Sciatic nerve (tissue), 2 donors: ENCODE measurements at regions not wholly inside any gene's neighbourhood (a gene's known extent, or its start where the extent isn't known, plus 50 kb on each side); places are given as distances from the start of the nearest gene placed in this dataset.

Experiments used
- ATAC-seq: fragments of 200-7000 bp; cut with Tn5 transposase; one replicate; pipeline ENCODE4 v1.9.1; 2020; ENCODE audit warnings: mild to moderate bottlenecking, moderate library complexity
- DNase-seq: peaks from one replicate; pipeline ENCODE4 v3.0.0-alpha.2; 2020; ENCODE audit warnings: low spot score
- intact Hi-C: fragments of 100-400 bp; cut with DNase I; formaldehyde crosslinking; loops from one replicate; pipeline ENCODE4 v1.14.2; 2022
- donor health status: DM: no; HTN: no; CAD: no.
- donor health status: DM: no; HTN: no; CAD: no.

DNA sequence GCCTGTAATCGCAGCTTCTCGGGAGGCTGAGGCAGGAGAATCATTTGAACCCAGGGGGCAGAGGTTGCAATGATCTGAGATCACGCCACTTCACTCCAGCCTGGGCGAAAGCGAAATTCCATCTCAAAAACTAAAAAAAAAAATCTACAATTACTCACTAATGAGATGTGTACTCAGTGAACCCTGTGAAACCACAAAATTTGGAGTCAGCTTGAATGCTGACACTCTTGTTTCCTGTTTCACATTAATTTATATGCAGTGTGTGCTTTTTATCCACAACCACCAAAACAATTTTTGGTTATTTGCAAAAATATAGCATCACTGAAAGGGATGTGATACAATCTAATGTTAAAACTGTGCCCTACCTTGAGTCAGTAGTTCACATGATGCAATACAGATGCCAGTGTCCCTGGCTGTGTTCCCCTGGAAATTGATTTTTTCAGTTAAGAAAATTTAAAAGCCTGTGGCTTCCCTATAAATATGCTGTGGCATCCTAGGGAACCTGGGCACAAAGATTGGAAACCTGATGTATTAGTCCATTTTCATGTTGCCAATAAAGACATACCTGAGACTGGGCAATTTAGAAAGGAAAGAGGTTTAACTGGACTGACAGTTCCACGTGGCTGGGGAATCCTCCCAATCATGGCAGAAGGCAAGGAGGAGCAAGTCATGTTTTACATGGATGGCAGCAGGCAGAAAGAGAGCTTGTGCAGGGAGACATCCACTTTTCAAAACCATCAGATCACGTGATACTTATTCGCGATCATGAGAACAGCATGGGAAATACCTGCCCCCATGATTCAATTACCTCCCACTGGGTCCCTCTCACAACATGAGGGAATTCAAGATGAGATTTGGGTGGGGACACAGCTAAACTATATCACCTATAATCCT lies 337.5 kb upstream of the NT5C1B start:
- DNase-seq (no peak), ATAC-seq (no peak)
- intact Hi-C loops, result no loop called here

DNA sequence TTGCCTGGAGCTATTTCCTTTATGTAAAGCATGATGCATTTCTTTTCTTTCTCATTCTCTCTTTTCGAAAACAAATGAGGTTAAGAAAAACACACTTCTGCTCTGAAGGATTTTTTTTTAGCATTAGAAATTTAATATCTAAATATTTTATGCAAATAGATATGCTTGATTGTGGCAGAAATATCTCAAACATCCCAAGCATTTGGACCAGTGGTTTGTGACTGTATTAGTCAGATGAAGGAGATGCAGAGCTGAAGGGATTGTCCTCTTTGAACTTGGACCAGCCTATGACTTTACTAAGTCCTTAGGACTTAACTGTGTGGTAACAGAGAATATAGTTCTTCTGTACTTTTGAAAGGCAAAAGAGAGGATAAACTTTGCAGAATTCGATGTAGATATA lies 335.9 kb upstream of the NT5C1B start:
- intact Hi-C loops, result no loop called here
- no peak for ATAC-seq

DNA sequence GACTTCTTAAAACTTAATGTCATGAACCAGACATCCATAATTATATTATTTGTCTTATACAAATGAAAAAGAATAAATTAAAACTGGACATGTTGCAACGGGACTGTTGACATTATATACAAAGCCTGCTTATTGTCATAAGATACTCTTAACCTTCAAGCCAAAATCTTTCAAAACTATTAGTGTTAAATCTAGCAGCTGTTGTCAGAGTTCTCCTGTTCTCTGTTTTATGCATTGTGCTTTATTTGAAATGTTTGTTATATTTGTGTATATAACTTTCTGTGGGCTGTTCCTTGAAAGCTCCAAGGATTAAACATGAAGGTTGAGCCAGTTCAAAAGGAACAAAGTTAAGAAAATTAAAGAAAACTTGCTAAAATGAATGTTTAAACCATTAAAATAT lies 335.5 kb upstream of the NT5C1B start:
- intact Hi-C loops, result no loop called here
- no peak for ATAC-seq
- no peak for DNase-seq

More for the DNA sequence above, 335.9 kb upstream of the NT5C1B start:
- no peak for DNase-seq

DNA sequence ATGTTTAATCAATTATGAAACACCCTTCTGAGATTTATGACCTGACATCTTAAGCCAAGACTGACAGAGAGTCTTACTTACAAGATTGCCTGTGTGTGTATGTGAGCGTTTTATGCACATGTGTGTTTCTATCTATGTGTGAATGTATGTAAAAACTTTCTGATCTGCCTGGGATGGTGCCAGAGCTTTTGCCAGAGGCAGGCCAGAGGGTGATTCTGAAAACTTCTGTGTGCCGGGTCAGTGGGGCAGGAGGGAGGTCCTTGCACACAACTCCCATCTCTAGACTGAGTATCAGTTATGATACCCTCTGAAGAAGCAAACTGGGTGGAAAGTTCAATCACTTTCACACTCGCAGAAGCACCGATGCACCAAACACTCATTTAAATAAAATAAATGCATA lies 335.0 kb upstream of the NT5C1B start:
- intact Hi-C loops, result no loop called here
- ATAC-seq (no peak), DNase-seq (no peak)

DNA sequence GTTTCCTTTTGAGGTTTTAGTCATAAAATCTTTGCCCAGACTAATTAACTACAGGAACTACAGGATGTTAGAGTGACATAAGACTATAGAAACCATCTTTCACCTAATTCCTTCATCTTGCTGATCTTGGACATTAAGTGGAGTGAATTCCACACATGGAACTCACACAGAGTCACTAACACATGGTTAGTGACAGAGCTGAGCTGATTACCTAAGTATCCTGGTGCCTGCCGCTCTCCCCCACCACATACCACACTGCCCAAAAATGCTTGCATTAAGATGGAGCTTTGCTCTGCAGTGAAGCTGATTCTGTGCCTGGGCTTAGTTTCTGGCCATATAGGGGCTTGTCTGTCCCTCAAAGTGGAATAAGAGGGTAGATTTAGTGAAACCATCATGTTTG lies 332.9 kb upstream of the NT5C1B start:
- ATAC-seq (no peak), DNase-seq (no peak)
- intact Hi-C loops, result no loop called here

DNA sequence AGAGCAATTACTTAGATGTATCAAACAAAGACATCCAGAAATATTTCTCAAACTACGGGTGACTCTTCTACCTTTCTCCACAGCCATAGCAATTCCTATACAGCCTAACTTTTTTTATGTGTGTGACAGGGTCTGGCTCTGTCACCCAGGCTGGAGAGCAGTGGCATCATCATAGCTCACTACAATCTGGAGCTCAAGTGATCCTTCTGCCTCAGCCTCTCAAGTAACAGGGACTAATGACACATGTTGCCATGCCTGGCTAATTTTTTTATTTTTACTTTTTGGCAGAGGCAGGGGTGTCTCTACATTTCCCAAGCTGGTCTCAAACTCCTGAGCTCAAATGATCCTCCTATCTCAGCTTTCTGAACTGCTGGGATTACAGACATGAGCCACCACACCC lies 328.9 kb upstream of the NT5C1B start:
- intact Hi-C loops, result no loop called here
- ATAC-seq, result no peak
- no peak for DNase-seq

DNA sequence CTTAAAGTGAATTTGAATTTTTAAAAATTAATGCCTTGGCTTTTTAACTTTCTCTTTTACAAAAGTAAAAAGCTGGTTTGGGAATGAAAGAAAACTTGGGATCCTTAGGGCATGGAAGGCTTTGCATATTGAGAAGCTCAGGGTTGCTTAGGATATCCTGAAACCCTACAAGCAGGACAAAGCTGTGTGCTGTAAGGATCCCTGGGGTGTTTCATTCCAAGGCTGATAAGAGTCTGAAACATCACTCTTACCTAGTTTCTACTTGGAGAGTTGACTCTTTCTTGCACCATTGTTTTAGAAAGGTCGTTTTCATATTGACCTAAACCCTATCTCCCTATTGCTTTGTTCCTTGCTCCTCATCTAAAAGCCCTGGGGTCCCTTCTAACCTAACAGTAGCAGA lies 325.9 kb upstream of the NT5C1B start:
- intact Hi-C loops, result no loop called here
- DNase-seq (no peak), ATAC-seq (no peak)

DNA sequence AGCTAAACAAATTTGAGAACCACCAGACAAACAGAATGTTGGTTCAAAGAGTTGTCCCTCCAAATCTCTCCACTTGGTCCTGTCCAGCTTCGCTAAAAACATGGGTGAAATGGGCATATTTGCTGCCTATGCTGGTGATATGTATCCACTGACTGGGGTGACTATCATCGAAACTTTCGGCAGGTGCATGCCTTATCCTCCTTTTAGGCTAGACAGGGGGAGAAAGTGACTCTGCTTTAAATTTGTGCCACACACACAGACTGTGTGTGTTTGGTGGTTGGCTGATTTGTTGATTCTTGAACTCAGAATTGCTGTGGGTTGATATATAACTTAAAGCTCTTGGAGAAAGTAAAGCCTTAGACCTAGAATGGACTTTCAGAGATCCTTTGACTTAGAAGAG lies 324.1 kb upstream of the NT5C1B start:
- DNase-seq, result no peak
- ATAC-seq, result no peak
- intact Hi-C loops, result no loop called here

DNA sequence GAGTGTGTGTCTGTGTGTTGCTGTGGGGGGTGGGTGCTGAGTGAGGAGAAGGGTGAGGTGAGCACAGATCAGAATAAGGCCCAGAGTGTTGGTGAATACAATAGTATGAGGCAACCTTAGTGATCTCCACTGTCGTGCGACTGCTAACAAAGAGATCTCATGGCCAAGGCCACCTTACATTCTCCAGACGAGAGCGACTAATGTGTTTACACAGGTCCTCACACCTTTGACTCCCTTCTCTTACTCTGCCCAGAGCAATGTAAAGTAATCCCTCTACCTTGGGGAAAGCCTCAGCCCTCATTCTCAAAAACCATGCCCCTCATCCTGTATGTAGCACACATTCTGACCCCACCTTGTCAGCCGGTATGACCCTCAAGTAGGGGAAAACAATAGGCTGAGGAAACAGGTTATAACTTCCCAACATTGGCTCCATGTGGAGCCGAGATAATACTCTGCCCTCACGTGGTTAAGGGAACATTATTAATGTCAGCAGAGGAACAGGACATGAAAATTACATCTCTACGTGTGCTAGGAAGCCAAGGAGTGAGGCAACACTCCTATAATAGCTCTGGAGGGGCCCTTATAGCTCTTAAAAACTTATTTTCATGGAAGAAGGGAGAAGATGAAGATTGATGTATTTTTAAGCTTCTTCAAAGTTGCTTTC lies 323.0 kb upstream of the NT5C1B start:
- intact Hi-C loops, result no loop called here
- DNase-seq (no peak), ATAC-seq (peak; percentile 11)

DNA sequence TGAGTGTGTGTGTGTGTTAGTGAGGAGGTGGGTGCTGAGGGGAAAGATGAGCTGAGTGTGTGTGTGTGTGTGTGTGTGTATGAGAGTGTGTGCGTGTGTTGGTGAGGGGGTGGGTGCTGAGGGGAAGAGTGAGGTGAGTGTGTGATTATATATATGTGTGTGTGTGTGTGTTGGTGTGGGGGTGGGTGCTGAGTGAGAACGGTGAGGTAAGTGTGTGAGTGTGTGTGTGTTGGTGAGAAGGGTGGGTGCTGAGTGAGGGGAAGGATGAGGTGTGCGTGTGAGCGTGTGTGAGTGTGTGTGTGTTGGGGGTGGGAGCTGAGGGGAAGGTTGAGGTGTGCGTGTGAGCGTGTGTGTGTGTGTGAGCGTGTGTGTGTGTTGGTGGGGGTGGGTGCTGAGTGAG lies 322.0 kb upstream of the NT5C1B start:
- DNase-seq (no peak), ATAC-seq (peak; percentile 24)
- intact Hi-C loops, result no loop called here

DNA sequence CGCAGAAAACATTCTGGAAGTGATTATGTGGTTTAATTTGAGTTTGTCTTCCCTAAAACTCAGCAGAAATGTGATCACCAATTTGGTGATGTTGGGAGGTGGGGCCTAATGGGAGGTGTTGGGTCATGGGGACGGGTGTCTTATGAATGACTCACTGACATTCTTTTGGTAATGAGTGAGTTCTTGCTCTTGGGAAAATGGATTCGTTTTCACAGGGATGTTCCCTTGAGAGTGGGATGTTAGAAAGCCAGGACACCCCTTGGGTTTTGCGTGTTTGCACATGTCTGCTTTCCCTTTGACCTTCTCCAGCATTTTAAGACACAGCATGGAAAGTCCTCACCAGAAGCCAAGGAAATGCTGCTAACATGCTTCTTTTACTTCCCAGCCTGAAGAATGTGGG lies 321.5 kb upstream of the NT5C1B start:
- intact Hi-C loops, result no loop called here
- ATAC-seq, result peak; percentile 59
- DNase-seq, result no peak

DNA sequence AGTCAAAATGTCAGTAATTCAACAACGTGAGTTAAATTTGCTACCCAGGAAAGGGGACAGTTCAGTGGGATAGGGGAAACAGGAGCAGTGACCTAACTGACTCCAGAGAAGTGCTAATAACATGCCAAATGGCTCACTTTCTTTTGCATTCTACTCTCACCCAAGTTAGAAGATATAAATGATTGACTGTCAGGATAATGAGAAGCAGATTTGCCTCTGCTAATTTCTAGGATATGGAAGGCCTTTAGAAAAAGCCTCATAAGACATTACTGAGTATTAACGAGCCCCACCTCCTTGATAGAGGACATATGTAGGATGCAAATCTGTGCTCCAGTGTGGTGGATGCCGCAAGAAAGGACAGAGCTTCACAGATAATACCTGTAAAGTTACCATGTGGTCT lies 318.6 kb upstream of the NT5C1B start:
- no peak for DNase-seq
- ATAC-seq, result no peak
- intact Hi-C loops, result no loop called here

DNA sequence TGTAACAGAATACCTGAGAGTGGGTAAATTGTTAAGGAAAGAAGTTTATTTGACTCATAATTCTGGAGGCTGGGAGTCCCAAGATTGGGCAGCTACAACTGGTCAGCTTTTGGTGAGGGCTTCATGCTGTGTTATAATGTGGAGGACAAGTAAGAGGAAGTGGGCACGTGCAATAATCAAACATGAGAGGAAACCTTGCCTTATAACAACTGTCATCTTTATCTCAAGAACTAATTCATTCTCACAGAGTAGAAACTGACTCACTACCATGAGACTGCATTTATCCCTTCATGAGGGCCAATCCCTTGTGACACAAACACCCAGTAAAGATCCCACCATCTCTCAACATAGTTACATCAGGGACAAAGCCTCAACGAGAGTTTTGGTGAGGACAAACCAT lies 318.1 kb upstream of the NT5C1B start:
- DNase-seq (no peak), ATAC-seq (no peak)
- intact Hi-C loops, result no loop called here

DNA sequence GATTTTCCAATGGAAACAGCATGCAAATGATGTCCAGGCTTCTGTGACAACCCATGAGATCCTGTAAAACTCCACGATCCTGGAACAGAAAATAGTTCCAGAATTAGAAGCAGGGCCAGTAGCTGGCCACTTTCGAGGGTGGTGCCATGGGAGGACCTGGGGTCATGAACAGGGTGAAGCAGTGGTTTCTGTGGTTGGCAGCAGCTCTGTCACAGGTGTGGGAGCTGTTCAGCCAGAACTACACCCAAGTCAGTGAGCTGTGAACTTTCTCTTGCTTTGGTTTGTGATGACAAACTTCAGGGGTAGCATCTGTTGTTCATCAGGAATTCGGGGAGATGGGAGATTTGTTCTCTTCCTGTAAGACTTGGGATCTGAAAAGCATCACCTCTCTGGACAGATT lies 314.4 kb upstream of the NT5C1B start:
- intact Hi-C loops, result no loop called here
- DNase-seq, result no peak
- ATAC-seq, result no peak

DNA sequence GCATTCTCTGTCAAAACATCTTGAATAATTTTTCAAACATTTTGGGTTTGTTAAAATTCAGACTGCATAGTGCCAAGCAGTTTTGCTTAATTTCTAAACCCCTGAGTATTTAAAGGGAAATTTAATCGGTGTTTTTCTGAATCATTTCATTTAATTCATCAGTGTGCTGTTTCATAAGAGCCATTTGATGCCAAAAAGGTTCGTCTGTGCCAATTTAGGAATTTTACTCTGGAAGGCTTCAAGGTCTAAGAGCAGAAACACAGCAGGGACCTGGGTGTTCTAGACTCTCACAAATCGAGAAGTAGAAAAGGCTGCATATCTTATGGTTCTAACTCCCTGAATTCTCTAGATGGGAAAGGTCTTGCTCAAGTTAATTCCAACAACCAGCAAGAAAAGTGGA lies 311.9 kb upstream of the NT5C1B start:
- DNase-seq, result no peak
- intact Hi-C loops, result no loop called here
- peak; percentile 12 for ATAC-seq

DNA sequence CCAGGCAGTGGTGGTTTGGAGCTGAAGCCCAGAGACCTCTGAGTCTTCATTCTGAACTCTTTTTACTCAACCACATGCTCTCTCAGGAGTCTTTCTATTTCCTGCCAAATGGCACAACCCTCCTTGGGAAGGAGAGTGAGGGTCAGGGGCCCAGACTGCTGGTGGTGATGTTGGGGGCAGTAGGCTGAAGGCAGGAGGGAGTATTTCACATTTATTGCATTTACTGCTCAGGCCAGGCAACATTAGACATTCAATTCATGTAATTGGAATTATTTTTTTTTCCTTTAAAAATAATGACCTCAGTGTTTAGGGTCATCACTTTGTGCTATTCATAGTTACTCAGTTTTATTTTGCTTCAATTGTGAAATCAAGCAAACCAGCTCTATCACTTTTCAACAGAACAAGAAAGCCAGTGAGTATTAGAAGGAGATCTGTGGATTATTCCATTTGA lies 311.3 kb upstream of the NT5C1B start:
- peak; percentile 92 for ATAC-seq
- peak; percentile 61 for DNase-seq
- intact Hi-C loops, result no loop called here

DNA sequence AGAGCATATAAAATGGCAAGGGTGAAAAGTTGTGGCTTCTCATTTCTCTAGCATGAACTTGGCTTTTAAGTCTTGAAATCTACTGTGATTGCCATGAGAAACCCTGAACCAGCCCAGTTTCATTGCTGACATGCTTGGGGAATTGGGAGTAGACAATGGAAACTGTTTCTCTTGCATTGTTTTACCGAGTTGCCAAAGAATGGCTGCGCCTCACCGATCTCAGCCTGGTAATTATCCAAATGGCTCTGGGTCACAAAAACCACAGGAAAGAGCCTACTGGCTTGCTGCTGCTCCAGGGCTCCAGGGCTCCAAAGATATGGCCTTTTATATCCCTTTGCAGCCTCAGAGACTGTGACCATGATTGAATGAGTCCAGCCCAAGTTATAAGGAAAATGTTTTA lies 310.4 kb upstream of the NT5C1B start:
- intact Hi-C loops, result no loop called here
- DNase-seq (no peak), ATAC-seq (peak; percentile 64)

DNA sequence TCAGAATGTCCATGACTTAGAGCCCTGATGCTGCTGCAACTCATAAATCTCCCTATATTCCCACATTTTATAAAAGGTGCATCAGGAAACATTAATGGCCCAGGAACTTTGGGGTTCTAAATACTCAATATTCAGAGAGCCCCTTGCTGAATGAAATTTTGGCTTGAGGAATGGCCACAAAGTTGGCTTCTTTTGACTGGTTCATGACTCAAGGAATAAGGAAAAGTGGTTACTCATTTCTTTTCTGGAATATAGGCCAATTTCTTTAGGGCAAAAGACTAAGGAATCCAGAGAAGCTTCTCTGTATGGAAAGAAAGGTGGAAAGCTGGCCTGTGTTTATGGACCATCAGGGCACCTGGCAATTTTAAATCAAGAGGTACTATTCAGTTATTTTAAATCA lies 308.9 kb upstream of the NT5C1B start:
- intact Hi-C loops, result no loop called here
- ATAC-seq (no peak), DNase-seq (no peak)

DNA sequence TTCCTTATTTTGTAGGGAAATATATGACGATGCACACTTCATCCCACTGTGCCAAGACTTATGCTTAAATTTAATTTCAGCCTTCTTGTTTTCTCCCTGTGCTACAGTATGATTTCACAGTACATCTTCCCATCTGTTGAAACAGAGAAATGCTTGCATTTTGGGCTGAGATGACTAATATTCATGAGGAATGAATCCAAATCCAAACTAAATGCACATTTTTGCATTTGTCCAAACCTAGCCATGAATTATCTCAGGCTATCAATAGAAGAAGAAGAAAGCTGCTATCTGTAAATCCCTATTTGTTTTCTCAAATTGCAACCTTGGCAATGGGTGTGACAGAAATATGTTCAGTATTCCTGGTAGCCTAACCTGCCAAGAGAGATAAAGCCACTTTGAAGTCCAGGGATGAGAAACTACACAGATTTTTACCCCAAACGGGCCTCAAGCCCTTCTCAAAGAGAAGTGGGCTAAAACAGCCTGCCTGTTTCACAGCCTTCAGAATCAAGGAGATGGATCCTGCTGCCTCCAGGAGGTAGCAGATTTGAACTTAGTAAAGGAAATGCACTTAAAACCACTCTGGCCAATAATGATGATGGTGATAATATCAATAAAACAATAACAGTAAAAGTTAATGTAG lies 306.9 kb upstream of the NT5C1B start:
- no peak for ATAC-seq
- no peak for DNase-seq
- intact Hi-C loops, result no loop called here
